Stimulated activated CD8-positive, alpha-beta memory T cell treated with anti-CD3 and anti-CD28 coated beads, Interleukin-7, amount 100 ng/mL, for 4 hours (primary cell): ENCODE measurements at regions not wholly inside any gene's neighbourhood (a gene's known extent, or its start where the extent isn't known, plus 50 kb on each side); places are given as distances from the start of the nearest gene placed in this dataset.
"Not testable (repeated sequence)": the region's sequence is repeated elsewhere in the genome, so short reads cannot be mapped to it uniquely, and the experiment has no call there.

Experiments
- DNase-seq, 2 donors: peaks; one replicate each; pipeline ENCODE4 v3.0.0-alpha.2; 2020; ENCODE audit warnings: low read depth in 2 of 2

DNA sequence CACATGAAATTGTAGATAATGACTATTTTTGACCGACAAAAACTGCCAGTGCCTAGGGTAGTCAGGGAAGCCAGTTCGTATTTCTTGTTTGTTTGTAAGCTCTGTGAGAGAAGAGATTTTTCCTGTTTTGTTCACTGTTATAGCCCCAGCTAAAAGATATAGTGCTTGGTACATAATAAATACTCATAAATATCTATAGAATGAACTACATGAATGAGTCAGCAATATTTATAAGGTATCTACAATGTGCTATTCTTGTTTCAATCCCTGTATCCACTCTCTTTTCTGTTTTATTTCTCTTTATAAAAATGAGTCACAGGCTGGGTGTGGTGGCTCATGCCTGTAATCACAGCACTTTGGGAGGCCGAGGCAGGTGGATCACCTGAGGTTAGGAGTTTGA is 275.6 kb upstream of the FANCL start:
- no peak for DNase-seq

DNA sequence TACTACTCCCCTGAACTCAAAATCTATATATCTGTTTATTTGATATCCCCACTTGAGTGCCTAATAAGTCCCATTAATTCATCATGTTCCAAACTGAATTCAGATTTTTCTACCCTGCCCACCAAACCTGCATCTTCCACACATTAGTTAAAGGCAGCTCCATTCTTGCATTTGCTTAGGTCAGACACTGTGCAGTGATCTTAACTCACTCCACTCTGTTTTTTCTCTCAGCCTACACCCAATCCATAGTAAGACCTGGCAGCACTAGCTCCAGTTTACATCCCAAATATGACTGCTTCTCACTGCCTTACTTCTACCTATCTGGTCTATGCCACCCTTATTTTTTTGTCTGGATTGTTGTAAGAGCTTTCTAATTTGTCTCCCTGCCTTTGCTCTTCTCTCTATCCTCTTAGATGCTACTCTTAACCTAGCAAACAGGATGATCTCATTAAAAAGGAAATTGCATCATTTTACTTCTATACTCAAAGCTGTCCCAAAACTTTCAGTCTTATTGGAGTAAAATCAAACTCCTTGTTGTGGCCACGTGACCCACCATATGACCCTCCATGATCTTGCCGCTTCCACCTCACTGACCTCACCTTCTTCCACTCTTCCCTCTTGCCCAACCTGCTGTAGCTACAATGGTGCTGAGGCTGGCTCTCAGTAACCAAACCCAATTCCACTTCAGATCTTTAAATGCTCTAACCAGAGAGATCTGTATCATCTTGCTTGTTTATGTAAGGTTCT is 274.9 kb upstream of the FANCL start:
- no peak for DNase-seq

DNA sequence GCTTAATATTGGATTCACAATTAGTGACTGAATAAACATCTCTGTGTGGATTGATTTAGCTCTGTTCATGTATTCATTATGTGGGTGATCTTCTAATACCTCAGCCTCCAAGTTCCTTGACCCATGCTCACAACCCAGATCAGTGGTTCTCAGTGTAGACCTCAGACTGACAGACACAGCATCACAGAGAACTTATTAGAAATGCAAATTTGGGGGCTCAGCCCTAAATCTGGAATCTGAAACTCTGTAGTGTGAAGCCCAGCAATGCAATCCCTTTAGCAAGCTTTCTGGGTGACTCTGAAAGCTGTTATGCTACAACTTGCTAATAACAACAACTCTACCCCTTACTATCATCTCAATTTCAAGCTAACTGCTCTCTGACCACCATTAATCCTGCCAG is 273.1 kb upstream of the FANCL start:
- DNase-seq = no peak

DNA sequence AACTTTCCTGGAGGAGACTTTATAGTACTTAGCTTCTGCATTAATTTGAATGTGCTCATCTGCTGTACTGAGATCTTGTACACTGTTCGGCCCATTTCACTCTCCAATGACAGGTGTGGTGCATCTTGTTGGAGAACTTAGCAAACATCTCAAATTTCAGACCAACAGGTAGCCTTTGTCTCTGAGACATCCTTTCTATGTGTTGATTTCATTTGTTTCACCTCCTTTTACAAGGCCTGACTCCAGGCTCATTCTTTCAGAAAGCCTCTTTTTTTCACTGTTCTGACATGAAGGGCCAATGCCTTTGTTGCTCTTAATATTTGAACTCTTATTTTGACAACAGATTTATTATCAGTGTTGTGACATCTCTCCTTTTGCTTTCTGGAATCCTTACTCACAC is 271.8 kb upstream of the FANCL start:
- DNase-seq = no peak

DNA sequence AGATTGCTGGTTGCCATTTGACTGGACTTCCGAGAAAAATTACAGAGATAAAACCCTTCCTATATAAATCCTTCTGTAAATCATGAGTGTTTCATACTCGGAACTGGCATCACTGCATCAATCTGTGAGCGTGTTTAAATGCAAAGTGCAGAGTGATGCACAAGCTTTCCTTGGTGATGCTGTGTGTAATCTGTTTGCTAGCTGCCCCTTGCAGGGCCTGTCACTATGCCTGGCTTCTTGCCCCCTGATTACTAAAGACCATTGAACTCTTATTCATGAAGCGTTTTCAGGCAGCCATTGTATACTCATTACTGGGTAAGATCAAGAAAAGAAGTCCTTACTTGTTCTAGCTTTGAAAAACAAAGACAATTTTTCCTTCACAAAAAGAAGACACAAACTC is 266.9 kb upstream of the FANCL start:
- no peak for DNase-seq

DNA sequence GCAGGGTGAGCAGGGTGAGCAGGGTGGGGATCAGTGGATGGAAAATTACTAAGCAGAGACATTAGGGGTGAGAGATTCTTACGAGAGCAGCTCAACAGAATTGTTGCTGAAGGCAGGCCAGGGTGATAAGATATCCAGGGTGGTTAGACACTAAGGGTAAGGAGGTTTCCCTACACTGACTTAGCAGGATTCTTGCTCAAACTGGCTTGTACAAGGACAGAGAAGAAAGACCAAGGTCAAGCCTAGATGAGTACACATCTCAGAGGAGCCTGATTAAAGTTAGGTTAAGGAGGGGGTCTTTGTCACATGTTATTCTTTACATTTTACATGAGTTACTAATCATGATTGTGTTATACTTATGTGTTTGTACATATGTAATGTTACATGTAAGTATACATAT is 262.8 kb upstream of the FANCL start:
- no peak for DNase-seq

DNA sequence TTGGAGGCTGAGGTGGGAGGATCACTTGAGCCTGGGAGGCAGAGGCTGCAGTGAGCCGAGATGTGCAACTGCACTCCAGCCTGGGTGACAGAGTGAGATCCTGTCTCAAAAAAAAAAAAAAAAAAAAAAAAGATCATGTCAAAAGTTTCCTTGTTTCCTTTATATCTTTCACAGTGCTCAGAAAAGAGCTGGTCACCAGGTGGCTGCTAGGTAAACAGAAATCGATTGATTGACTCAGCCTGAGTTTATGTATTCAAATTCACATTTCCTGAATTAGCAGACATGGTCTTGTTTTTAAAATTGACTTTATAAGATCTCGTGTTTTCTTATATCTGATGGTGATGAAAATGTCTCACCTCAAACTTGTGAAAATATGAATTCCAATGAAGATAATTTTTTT is 261.8 kb upstream of the FANCL start:
- DNase-seq = no peak

DNA sequence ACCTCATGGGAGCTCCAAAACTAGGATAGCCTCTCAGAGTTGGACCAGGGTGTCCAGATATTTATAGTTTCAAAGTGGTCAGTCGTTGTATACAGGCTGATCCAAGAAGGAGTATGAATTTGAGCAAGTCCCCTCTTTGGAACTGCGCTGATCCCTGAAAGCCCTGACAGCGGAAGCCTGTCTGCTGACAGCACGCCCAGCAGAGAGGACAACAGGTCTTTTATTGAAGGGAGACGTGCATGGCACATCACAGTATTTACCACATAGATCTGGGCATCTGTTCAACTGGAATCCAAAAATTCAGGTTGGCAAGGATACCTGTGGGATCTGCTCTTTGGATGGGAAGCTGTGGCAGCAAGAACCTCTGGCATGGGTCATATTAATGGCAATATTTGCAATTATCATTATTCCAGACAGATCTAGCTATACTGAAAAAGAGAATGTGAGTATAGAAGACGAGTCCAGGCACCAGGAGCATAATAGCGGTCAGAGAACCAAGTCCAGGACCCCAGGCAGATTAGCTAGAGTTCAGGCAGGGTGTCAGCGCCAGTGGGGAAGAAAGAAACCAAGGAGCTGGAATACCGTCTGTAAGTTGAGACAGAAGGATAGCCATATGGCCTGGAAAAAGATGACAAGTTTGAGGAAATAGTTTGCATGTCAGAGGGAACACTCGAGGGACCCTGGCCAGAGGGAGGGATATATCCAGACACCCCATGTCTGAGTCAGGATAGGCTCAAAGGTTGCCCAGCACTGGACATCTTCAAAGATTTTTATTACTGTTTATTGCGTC is 260.4 kb upstream of the FANCL start:
- DNase-seq = no peak

DNA sequence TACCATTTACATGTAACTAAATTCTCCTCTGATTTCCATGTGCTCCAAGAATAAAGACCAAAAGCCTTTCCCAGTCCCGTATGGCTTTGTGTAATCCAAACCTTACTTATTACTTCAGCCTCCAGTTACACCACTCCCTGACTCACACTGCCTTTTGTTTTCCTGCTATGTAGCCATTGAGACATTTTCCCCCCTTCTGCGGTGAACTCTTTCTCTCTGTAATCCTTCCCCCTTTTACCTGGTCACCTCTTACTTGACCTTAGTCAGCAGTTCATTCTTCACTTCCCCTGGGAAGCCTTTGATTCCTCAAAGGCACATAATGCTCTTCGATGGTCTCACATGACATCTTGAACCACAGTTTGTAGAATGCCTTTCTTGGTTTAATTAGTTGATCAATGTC is 256.0 kb upstream of the FANCL start:
- no peak for DNase-seq

DNA sequence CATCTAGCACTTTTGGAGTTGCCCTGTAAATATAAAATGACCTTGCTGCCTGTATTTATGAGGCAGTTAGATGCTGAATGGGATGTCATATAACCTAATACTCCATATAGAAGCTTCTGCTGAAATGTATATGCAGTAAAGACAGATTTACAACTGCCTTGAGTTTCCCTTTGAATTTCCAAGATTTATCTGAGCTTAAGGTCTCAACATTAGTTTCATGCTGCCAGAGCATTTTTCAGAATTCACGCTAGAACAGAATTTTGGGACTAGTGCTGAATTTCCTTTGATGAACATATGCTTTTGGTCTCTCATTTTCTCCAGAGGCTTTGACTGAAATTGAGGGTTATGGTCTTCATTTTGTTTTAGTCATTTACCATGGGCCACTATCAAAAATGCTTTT is 254.7 kb upstream of the FANCL start:
- DNase-seq = no peak

DNA sequence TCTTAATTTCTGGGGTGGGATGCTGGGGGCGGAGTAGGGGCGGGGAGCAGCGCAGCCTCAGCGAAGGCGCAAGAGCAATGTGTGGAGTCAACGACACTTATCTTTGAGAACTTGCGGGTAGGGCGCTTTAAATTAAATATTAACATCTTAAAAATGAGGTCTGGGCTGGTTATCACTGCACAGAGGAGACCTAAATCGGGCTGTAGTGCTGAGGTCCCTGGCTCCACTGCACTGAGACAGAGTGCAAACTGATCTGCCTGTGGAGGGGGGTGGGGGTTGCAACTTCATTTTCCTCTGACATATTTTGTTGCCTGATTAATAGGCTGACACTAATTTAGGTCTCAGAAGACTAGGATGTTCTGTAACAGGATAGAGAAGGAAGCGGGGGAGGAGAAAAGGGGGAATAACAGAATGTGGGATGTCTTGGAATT is 253.0 kb upstream of the FANCL start:
- no peak for DNase-seq

DNA sequence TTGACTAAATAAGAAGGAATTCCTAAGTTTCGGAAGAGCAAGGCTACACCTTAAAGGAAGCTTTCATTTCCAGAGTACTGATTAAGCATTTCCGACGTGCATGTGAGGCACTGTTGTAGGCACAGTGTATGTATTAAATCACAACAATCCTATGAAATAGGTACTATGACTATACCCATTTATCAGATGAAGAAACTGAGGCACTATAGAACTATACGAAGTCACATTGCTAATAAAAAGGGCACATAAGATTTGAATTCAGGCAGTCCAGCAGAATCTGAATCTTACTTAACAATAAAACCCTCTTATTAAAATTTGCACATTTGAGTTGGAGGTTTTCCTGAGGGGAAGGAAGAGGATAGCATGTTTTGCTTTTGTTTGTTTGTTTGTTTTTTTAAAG is 243.5 kb upstream of the FANCL start:
- no peak for DNase-seq

DNA sequence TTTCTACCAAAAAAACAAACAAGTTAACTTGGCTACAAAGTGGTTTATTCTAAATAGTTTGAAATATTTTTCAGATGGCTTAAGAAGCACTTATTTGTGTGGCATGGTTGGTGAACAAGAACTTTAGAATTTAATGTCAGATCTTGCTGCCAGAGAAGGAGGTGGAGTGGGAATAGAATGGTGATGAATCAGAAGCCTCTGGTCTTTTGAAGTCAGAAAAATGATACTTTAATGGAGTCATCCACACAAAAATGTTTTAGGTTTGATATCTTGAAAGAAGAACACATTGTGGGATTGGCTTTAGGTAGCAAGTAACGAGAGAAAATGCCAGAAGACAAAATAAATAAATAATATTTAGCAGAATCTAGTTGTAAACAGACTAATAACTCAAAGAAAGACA is 243.1 kb upstream of the FANCL start:
- DNase-seq = no peak

DNA sequence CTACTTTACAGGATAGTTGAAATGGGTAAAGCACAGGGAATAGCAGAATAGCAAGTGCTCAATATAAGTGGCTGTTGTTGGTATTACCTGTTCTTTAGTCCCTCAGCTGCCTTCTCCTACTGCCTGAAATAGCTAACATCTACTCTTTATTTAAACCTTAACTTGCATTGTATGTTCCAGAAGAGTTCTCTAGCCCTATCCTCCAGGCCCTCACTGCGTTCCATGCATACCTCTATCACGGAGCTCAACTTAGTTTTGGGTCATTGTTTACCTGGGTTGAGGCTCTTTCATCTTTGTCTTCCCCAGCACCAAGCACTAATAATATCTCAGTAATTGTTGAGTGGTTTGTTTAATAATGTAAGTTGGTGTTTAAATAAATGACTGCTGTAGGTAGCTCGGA is 242.2 kb upstream of the FANCL start:
- no peak for DNase-seq

DNA sequence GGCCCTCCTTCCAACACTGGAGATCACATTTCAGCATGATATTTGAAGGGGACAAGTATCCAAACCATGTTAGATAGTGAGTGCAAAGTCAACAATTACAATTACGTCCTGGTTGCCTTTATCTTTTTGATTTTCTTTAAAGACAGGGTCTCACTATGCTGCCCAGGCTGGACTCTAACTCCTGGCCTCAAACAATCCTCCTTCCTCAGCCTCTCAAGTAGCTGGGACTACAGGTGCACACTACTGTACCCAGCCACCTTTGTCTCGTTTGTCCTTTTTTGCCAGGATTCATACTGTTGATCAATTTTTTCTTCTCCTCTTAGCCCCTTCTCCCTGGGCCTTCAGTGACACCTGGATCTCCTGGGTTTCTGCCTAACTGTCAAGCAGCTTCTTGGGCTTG is 240.5 kb upstream of the FANCL start:
- DNase-seq = no peak

DNA sequence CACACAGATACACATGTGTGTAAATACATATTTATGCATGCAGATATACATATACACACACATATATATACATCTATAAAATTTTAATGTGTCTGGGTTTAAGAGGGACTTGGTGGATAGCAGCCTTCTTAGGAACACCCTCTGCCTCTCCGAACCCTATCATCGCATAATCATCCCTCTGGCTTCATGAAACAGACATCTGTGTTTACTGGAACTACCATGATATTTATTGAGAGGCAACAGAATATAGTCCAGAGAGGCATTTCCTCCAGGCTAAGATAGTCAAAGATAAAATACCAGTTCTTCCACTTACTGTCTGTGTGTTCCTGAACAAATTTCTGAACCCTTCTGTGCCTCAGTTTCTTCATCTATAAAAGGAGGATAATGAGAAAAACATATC is 239.0 kb upstream of the FANCL start:
- DNase-seq = no peak

DNA sequence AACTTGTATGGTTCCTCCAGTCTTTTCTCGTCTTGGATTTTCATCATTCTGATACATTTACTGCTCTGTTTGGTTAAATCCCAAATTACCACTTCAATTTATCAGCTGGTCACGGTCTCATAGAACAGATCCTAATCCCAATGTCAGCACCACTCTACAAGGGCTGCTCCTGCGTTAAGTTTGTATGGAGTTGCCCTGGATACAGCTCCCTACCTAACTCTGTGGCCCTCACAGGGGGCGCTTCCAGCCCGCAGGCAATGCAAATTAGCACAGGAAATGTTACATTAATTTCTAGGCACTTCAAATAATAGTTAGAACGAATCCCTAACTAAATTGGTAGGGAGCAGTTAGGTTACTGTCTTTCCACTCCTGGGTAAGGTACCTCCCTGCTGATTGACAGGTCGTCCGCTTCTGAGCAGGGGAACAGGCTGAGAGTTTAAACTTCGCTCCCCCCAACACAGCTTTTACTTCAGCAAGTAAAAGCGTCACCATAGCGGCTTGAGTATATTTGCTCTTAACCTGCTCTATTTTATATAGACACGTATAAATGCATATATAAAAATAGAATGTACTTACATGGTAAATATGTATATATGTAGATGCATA is 238.5 kb upstream of the FANCL start:
- no peak for DNase-seq

DNA sequence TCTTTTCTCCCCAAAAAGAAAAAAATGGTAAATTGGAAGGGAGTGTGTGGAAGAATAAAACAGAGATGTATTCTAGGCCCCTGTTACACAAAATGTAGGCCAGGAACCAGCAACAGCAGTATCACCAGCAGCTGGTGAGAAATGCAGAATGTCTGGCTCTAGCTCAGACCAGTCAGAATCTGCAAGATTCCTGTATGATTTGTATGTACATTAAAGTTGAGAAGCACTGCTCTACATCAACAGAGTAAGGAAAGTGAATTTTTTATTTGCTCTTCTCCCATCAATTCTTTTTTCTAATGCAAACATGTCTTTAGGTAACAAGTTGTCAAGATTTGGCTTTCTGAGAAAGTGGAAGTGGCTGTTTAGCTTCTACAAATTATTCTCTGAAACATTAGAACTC is 235.4 kb upstream of the FANCL start:
- DNase-seq = no peak

DNA sequence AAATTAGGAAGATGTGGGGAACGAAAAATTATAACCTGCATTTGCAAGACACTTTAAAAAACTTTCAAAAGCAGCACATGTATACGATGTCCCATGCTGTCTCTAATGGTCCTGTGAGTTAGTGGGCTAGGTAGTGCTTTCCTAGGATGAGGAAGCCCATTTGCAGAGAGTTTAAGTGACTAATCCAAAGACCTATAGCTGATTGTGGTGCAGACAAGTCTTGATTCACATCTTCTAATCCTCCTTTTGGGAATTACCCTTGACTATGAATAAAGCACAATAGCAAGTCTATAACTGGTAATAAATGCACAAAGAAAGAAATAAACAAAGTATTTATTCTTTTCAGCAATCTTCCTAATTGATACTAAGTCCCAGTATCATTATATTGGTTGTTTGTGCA is 234.6 kb upstream of the FANCL start:
- DNase-seq = no peak

DNA sequence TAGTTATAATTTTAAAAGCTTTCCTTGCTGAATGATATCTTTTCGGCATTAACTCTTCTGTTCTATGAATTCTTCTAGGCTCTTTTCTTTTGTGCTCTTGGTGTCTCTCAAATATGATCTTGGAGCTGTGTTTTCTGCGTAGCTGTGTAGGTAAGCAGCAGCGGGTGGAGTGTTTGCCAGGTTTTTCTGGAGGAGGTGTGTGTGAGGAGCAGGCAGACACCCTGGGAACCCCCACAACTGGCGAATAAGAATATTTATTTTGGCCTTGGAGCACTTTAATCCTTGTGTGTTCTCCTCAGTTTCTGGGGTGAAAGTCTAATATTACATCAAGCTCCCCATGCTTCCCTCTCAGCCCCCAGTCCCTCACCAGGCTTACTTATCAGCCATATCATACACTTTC is 232.0 kb upstream of the FANCL start:
- no peak for DNase-seq

DNA sequence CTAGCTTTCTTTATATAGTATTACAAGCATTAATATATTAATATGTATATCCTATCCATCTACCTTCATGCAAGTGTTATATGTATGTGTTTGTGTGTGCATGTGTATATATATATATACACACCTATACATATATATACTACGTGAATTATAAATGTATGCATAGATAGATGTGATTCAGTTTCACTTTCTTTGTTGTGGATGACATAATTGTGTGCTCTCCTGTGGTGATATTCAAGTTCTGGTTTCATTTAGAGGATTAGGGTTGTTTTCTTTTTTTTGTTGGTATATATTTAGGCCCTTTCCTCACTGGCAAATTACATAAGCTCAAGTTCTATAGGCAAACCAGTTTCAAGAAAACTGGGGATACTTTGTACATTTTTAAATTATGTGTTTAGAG is 225.7 kb upstream of the FANCL start:
- DNase-seq = no peak

DNA sequence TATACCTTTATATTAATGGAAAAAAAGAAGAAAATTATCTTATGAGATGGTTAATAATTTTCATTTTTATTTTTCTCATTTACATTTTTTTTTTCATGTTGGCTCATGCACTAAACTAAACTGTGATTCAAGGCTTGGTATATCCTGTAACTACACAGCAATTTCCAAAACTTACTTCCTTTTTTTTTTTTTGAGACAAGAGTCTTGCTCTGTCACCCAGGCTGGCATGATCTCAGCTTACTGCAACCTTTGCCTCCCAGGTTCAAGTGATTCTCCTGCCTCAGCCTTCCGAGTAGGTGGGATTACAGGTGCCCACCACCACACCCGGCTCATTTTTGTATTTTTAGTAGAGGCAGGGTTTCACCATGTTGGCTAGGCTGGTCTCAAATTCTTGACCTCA is 224.9 kb upstream of the FANCL start:
- not testable (repeated sequence) for DNase-seq

DNA sequence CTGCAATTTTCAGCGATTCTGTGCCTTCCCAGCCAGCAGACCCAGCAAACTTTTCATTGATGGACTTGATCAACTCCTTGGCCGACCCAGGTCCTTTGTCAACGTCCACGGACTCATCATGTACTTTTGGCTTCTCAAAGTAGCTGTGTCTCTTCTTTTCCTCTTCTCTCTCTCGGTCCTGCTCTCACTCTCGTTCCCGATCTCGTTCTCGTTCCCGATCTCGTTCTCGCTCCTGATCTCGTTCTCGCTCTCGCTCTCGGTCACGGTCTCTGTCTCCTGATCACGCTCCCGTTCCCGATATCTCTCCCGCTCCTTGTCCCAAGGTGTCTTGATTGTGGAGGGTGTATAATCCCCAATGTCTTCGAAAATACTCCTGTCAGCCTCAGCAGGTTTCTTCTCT is 219.5 kb upstream of the FANCL start:
- DNase-seq = no peak
